Stimulated activated CD8-positive, alpha-beta memory T cell treated with anti-CD3 and anti-CD28 coated beads, Interleukin-12 subunit alpha, Interleukin-12 subunit beta, amount 100 ng/mL, for 24 hours (primary cell): ENCODE measurements at regions not wholly inside any gene's neighbourhood (a gene's known extent, or its start where the extent isn't known, plus 50 kb on each side); places are given as distances from the start of the nearest gene placed in this dataset.
"Not testable (repeated sequence)": the region's sequence is repeated elsewhere in the genome, so short reads cannot be mapped to it uniquely, and the experiment has no call there.

Experiments
- DNase-seq: peaks from one replicate; pipeline ENCODE4 v3.0.0-alpha.2; 2020; ENCODE audit errors: extremely low read depth

GRCh38 chr17:5864741-5865657 lies 205.2 kb upstream of the WSCD1 start:
- DNase-seq: no peak

- DNase-seq: no peak
These were observed 203.2 kb upstream of the WSCD1 start for GRCh38 chr17:5866978-5867377.

- DNase-seq: no peak
These were observed 201.0 kb upstream of the WSCD1 start for GRCh38 chr17:5869041-5869745.

GRCh38 chr17:5870231-5870953 lies 199.8 kb upstream of the WSCD1 start:
- DNase-seq: no peak

- DNase-seq: no peak
These were observed 198.5 kb upstream of the WSCD1 start for GRCh38 chr17:5871666-5872065.

- no peak for DNase-seq
These were observed 197.3 kb upstream of the WSCD1 start for GRCh38 chr17:5872831-5873230.

GRCh38 chr17:5873781-5874180 lies 196.4 kb upstream of the WSCD1 start:
- no peak for DNase-seq

- no peak for DNase-seq
These were observed 195.7 kb upstream of the WSCD1 start for GRCh38 chr17:5874486-5874885.

- no peak for DNase-seq
These were observed 192.8 kb upstream of the WSCD1 start for GRCh38 chr17:5877366-5877765.

GRCh38 chr17:5877948-5878347 lies 192.2 kb upstream of the WSCD1 start:
- DNase-seq: no peak

- no peak for DNase-seq
These were observed 188.3 kb upstream of the WSCD1 start for GRCh38 chr17:5881849-5882248.

- no peak for DNase-seq
These were observed 186.2 kb upstream of the WSCD1 start for GRCh38 chr17:5883775-5884665.

- no peak for DNase-seq
These were observed 184.8 kb upstream of the WSCD1 start for GRCh38 chr17:5885336-5885735.

GRCh38 chr17:5888811-5889210 lies 181.4 kb upstream of the WSCD1 start:
- DNase-seq: no peak

- no peak for DNase-seq
These were observed 177.1 kb upstream of the WSCD1 start for GRCh38 chr17:5892921-5893675.

- no peak for DNase-seq
These were observed 176.4 kb upstream of the WSCD1 start for GRCh38 chr17:5893741-5894140.

GRCh38 chr17:5895276-5895675 lies 174.9 kb upstream of the WSCD1 start:
- no peak for DNase-seq

- DNase-seq: no peak
These were observed 174.0 kb upstream of the WSCD1 start for GRCh38 chr17:5896215-5896614.

GRCh38 chr17:5897275-5897911 lies 172.8 kb upstream of the WSCD1 start:
- DNase-seq: no peak

GRCh38 chr17:5897981-5898380 lies 172.2 kb upstream of the WSCD1 start:
- DNase-seq: not testable (repeated sequence)
